Hepatocyte (in vitro differentiated cells): ENCODE measurements at regions not wholly inside any gene's neighbourhood (a gene's known extent, or its start where the extent isn't known, plus 50 kb on each side); places are given as distances from the start of the nearest gene placed in this dataset.
"Not testable (repeated sequence)": the region's sequence is repeated elsewhere in the genome, so short reads cannot be mapped to it uniquely, and the experiment has no call there.

Source experiments
- DNase-seq: peaks from one replicate; pipeline ENCODE4 v3.0.0-alpha.2; 2016; ENCODE audit warnings: low spot score
- H2AFZ ChIP-seq: fragments of 200-600 bp; sonication (generic); 2 replicates; pipeline ENCODE4 v1.6.0; 2016; ENCODE audit warnings: antibody characterized with exemption, mild to moderate bottlenecking
- H3K27ac ChIP-seq: fragments of 200-600 bp; sonication (generic); 2 replicates; pipeline ENCODE4 v1.5.1; 2016; ENCODE audit warnings: mild to moderate bottlenecking
- H3K27me3 ChIP-seq: fragments of 200-600 bp; sonication (generic); 2 replicates; pipeline ENCODE4 v1.6.1; 2016
- H3K36me3 ChIP-seq: fragments of 200-600 bp; sonication (generic); replicated peaks from 2 replicates; pipeline ENCODE4 v1.5.1; 2016; ENCODE audit warnings: low read depth; ENCODE audit not compliant: insufficient read depth
- H3K4me1 ChIP-seq: fragments of 200-600 bp; sonication (generic); 2 replicates; pipeline ENCODE4 v1.5.1; 2016; ENCODE audit warnings: mild to moderate bottlenecking, moderate library complexity; ENCODE audit not compliant: insufficient read depth
- H3K4me2 ChIP-seq: fragments of 200-600 bp; sonication (generic); 2 replicates; pipeline ENCODE4 v1.6.0; 2016
- H3K4me3 ChIP-seq: fragments of 200-600 bp; sonication (generic); 2 replicates; pipeline ENCODE4 v1.5.1; 2016; ENCODE audit warnings: mild to moderate bottlenecking
- H3K79me2 ChIP-seq: fragments of 200-600 bp; sonication (generic); 2 replicates; pipeline ENCODE4 v1.6.0; 2017; ENCODE audit warnings: mild to moderate bottlenecking
- H3K9me2 ChIP-seq: fragments of 200-600 bp; sonication (generic); replicated peaks from 2 replicates; pipeline ENCODE4 v1.6.0; 2017; ENCODE audit warnings: mild to moderate bottlenecking; ENCODE audit not compliant: insufficient read depth
- H3K9me3 ChIP-seq: fragments of 200-600 bp; sonication (generic); 2 replicates; pipeline ENCODE4 v1.5.1; 2016; ENCODE audit warnings: low read depth, mild to moderate bottlenecking
- H4K20me1 ChIP-seq: fragments of 200-600 bp; sonication (generic); 2 replicates; pipeline ENCODE4 v1.6.0; 2016; ENCODE audit warnings: mild to moderate bottlenecking; ENCODE audit not compliant: insufficient read depth, poor library complexity, severe bottlenecking
- EZH2 ChIP-seq: fragments of 200-600 bp; sonication (generic); IDR thresholded peaks from 2 replicates; pipeline ENCODE4 v1.6.1; 2016; ENCODE audit warnings: antibody characterized with exemption, mild to moderate bottlenecking, borderline replicate concordance
- EZH2phosphoT487 ChIP-seq: fragments of 200-600 bp; sonication (generic); IDR thresholded peaks from one replicate; pipeline ENCODE4 v1.6.1; 2018; ENCODE audit warnings: antibody characterized with exemption, mild to moderate bottlenecking, low read depth, moderate library complexity; ENCODE audit not compliant: unreplicated experiment, severe bottlenecking
- WGBS: methylation state at CpG from one replicate; pipeline ENCODE4 v1.1.6; 2016; ENCODE audit warnings: low lambda C conversion rate; ENCODE audit errors: missing lambda C conversion rate; 5-methylcytosine and 5-hydroxymethylcytosine counted together
- TF ChIP-seq, protein P1 (sequence below): fragments of 200-600 bp; sonication (generic); IDR thresholded peaks from 2 replicates; pipeline ENCODE4 v1.5.1; 2016; ENCODE audit warnings: antibody characterized with exemption, mild to moderate bottlenecking; ENCODE audit not compliant: poor library complexity

DNA sequence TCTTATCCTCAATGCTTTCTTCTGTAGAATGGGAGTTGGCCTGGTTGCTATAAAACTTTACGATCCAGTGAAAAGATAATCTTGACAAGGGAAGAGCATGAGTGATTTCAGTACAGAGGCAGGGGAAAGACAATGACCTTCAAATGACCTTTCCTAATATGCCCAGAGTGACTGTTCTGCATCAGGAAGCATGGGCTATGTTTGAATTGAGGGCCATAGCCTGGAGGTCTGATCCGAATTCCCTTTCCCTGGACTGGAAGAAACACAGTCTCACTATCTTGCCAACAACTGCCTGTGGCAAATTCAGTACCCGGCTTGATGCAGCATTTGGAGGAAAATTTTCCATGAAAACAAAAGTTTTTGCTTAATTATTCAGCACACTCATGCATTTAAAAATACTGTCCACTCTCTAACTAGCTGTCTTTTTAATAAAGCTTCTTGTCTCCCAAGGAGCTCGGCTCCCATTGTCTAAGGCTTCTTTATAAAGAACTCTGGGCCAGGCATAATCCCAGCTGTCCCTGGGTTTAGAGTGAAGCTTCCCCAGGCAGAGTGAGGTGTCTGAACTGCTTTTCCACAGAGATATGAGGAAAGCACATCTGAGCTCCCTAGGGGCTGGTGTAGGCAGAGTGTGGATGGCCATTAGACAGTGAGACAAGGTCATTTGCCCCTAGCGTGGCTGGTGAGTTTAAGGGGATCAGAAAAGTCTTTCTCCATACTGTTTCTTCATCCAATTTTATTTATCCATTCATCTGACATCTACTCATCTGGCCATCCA, 132.7 kb upstream of the CADM1 start:
- Histone ChIP-seq H3K27me3 (peaks cover 16% of the 10 kb centered on the region), H3K4me1 (peaks cover 5% of the 10 kb centered on the region), H2AFZ (no peak overlapping the region), H3K9me3 (no peaks in the 10 kb centered on the region), H3K79me2 (no peaks in the 10 kb centered on the region), H3K4me2 (no peak overlapping the region), H3K27ac (no peak overlapping the region), H4K20me1 (no peaks in the 10 kb centered on the region), H3K36me3 (no peaks in the 10 kb centered on the region), H3K4me3 (no peak overlapping the region), H3K9me2 (no peaks in the 10 kb centered on the region)
- TF ChIP-seq EZH2phosphoT487 (no peak), EZH2 (no peak)
- TF ChIP-seq, protein P1, sequence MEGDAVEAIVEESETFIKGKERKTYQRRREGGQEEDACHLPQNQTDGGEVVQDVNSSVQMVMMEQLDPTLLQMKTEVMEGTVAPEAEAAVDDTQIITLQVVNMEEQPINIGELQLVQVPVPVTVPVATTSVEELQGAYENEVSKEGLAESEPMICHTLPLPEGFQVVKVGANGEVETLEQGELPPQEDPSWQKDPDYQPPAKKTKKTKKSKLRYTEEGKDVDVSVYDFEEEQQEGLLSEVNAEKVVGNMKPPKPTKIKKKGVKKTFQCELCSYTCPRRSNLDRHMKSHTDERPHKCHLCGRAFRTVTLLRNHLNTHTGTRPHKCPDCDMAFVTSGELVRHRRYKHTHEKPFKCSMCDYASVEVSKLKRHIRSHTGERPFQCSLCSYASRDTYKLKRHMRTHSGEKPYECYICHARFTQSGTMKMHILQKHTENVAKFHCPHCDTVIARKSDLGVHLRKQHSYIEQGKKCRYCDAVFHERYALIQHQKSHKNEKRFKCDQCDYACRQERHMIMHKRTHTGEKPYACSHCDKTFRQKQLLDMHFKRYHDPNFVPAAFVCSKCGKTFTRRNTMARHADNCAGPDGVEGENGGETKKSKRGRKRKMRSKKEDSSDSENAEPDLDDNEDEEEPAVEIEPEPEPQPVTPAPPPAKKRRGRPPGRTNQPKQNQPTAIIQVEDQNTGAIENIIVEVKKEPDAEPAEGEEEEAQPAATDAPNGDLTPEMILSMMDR: no peak
- 57% methylated on average over 5 of the region's 5 CpGs for WGBS
- DNase-seq: no peak

DNA sequence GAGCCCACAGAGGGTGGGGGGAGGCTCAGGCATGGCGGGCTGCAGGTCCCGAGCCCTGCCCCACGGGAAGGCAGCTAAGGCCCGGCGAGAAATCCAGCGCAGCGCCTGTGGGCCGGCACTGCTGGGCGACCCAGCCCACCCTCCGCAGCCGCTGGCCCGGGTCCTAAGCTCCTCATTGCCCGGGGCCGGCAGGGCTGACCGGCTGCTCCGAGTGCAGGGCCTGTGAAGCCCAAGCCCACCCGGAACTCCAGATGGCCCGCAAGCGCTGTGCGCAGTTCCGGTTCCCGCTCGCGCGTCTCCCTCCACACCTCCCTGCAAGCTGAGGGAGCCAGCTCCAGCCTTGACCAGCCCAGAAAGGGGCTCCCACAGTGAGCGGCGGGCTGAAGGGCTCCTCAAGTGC, 129.8 kb upstream of the CADM1 start:
- not testable (repeated sequence) for DNase-seq, H2AFZ ChIP-seq, H3K79me2 ChIP-seq, H4K20me1 ChIP-seq, H3K4me3 ChIP-seq, H3K27me3 ChIP-seq, H3K9me2 ChIP-seq, H3K4me1 ChIP-seq, H3K9me3 ChIP-seq, H3K27ac ChIP-seq, H3K4me2 ChIP-seq, H3K36me3 ChIP-seq
- WGBS: 98% methylated on average over 19 of the region's 27 CpGs

DNA sequence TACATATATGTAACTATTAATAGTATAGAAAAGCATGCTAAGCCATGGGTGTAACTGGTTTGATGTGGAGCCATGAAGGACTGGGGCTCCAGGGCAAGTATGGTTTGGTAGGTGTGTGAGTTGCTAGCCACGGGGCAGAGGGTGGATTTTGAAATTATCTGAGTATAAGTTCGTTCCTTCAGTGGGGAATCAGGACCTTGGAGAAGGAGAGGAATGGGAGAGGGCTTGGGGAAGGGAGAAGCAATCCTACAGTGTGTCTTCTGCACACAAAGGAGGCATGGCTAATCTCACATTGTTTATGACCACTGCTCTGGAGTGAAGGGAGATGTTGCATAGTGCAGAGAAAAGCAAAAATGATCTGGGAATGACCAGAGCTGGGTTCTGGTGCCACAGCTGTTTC, 127.8 kb upstream of the CADM1 start:
- TF ChIP-seq EZH2phosphoT487 (no peak), EZH2 (no peak)
- TF ChIP-seq, protein P1: no peak
- H3K36me3 ChIP-seq: no peaks in the 10 kb centered on the region
- H3K27me3 ChIP-seq: no peaks in the 10 kb centered on the region
- no peaks in the 10 kb centered on the region for H3K9me3 ChIP-seq
- H2AFZ ChIP-seq: no peak overlapping the region
- H3K4me2 ChIP-seq: no peak overlapping the region
- 77% methylated on average over 2 of the region's 2 CpGs for WGBS
- peaks cover 7% of the 10 kb centered on the region for H3K4me1 ChIP-seq
- no peaks in the 10 kb centered on the region for H3K79me2 ChIP-seq
- H3K9me2 ChIP-seq: no peaks in the 10 kb centered on the region
- H4K20me1 ChIP-seq: no peaks in the 10 kb centered on the region
- no peak overlapping the region for H3K27ac ChIP-seq
- H3K4me3 ChIP-seq: no peak overlapping the region
- no peak for DNase-seq

DNA sequence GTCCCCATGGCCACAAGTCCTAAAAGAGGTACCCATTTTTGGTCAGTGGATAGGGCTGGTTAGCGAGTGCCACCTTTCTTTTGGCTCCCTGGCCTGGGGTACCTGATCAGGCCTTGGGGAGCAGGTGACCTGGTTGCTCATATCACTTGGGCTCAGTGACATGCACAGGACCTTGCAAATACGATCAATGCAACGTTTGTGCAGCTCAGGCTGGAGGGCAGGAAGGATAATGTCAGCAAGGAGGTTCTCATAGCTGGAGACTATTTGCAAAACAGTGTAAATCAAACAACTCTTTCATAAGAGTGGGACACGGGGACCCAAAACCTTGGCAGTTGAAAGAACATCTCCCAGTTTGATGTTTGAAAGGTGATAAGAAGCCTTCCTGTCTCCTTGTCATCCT, 127.4 kb upstream of the CADM1 start:
- Histone ChIP-seq H3K27me3 (no peaks in the 10 kb centered on the region), H3K27ac (no peak overlapping the region), H3K36me3 (no peaks in the 10 kb centered on the region), H3K4me1 (peaks cover 4% of the 10 kb centered on the region), H3K79me2 (no peaks in the 10 kb centered on the region), H2AFZ (no peak overlapping the region), H4K20me1 (no peaks in the 10 kb centered on the region), H3K9me2 (no peaks in the 10 kb centered on the region), H3K9me3 (no peaks in the 10 kb centered on the region), H3K4me3 (no peak overlapping the region), H3K4me2 (no peak overlapping the region)
- WGBS: 76% methylated on average over 4 of the region's 4 CpGs
- DNase-seq: no peak
- TF ChIP-seq EZH2phosphoT487 (no peak), EZH2 (no peak)
- TF ChIP-seq, protein P1: no peak
